ENCODE measurements at regions not wholly inside any gene's neighbourhood (a gene's known extent, or its start where the extent isn't known, plus 50 kb on each side); places are given as distances from the start of the nearest gene placed in this dataset.

DNA sequence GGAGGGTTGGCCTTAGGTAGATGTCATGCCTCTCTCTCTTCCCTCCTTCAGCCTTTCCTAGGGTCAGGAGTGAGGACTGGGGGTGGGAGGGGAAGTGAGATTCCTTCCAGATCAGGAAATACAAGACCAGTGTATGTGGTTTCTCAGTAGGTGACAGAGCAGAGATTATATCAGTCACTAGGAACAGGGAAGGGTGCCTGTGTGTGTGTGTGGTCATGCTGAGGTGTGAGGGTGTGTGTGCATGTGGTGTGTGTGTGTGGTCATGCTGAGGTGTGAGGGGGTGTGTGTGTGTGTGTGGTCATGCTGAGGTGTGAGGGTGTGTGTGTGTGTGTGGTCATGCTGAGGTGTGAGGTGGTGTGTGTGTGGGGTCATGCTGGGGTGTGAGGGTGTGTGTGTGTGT is 259.8 kb downstream of the LOXHD1 start:
- H3K23me2 ChIP-seq (ENCODE audit: low read depth, low read length), result peaks cover 8% of the 10 kb centered on the region; the same call in 1 of the 2 replicates
- H3K18ac ChIP-seq (ENCODE audit: extremely low read depth, low read length), result no peak overlapping the region
- POLR2A ChIA-PET (ENCODE audit: partially characterized antibody), result no interaction called here
- CTCF ChIA-PET (ENCODE audit: partially characterized antibody), result interaction anchor here (1.1 to 7.3 kb wide), 4 partner anchors 10 to 115 kb away, joined by 3 to 150 read pairs (median 38); no protein-coding TSS in a partner anchor
- no peak overlapping the region for H3K56ac ChIP-seq (replicated peaks; ENCODE audit: insufficient read length, low read depth, low read length)
- no peak overlapping the region for H3K4ac ChIP-seq (replicated peaks; ENCODE audit: insufficient read length, low read depth, low read length)
- no peak overlapping the region for H4K8ac ChIP-seq (ENCODE audit: extremely low read depth, insufficient read depth, low read length)
- no peak overlapping the region for H3K4me3 ChIP-seq (ENCODE audit: extremely low read depth in 1 of 4, insufficient read depth in 2 of 4, low read depth in 3 of 4, low read length in 4 of 4)
- no peaks in the 10 kb centered on the region for H3K79me2 ChIP-seq (ENCODE audit: control insufficient read depth in 1 of 2, insufficient read depth in 2 of 2, low read length in 2 of 2)
- H2BK15ac ChIP-seq (ENCODE audit: low read length), result no peak overlapping the region
- no peak overlapping the region for H3K23ac ChIP-seq (ENCODE audit: insufficient read length)
- H2BK5ac ChIP-seq (ENCODE audit: low read depth, low read length), result no peak overlapping the region
- DNase-seq (ENCODE audit: low read depth in 1 of 2, low spot score in 2 of 2) (no peak), FAIRE-seq (no peak)
- no peaks in the 10 kb centered on the region; a peak in 1 of 7 replicates for H3K4me1 ChIP-seq (replicated peaks in 1 of 4; ENCODE audit: control insufficient read depth in 3 of 4, insufficient read depth in 4 of 4, low read length in 3 of 4)
- no peak overlapping the region for H3K4me2 ChIP-seq (ENCODE audit: insufficient read depth in 1 of 2, low read depth in 2 of 2, low read length in 2 of 2)
- H2BK12ac ChIP-seq (ENCODE audit: low read depth, low read length), result peak overlapping the region; percentile 70; the same call in 1 of the 2 replicates
- H3K9ac ChIP-seq (replicated peaks in 1 of 4; ENCODE audit: extremely low read depth in 1 of 4, low read depth in 3 of 4, low read length in 3 of 4), result no peak overlapping the region
- H4K20me1 ChIP-seq (replicated peaks in 1 of 2; ENCODE audit: control insufficient read depth in 1 of 2, insufficient read depth in 2 of 2, low read length in 2 of 2), result peaks cover 0 to 10% of the 10 kb centered on the region in 2 experiments
- H3K14ac ChIP-seq (ENCODE audit: insufficient read length), result no peak overlapping the region
- H2AFZ ChIP-seq (ENCODE audit: low read length), result no peak overlapping the region
- H4K91ac ChIP-seq (replicated peaks; ENCODE audit: insufficient read length, low read length), result no peak overlapping the region
- H2BK120ac ChIP-seq (replicated peaks; ENCODE audit: low read depth, low read length), result no peak overlapping the region
- no peak overlapping the region for H3K27ac ChIP-seq (ENCODE audit: low read depth, low read length)
- H3K27me3 ChIP-seq (replicated peaks in 1 of 4; ENCODE audit: control insufficient read depth in 3 of 4, extremely low read depth in 1 of 4, insufficient read depth in 3 of 4, low read length in 3 of 4), result no peaks in the 10 kb centered on the region; a peak in 2 of 7 replicates
- no peak overlapping the region for H2AK5ac ChIP-seq (ENCODE audit: low read depth, low read length)
- no peaks in the 10 kb centered on the region for H3K36me3 ChIP-seq (ENCODE audit: control insufficient read depth in 2 of 4, insufficient read depth in 4 of 4, low read length in 3 of 4)
- no peak overlapping the region for H4K5ac ChIP-seq (ENCODE audit: insufficient read length, low read depth, low read length)
- no peak overlapping the region for H2BK20ac ChIP-seq (ENCODE audit: low read length)
- TF ChIP-seq JUN (IDR thresholded peaks at IDR 0.05; ENCODE audit: low read depth, low read length), result no peak
- TF ChIP-seq, protein P1, sequence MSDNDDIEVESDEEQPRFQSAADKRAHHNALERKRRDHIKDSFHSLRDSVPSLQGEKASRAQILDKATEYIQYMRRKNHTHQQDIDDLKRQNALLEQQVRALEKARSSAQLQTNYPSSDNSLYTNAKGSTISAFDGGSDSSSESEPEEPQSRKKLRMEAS (IDR thresholded peaks at IDR 0.05), result no peak
- no peak for TF ChIP-seq BRCA1 (IDR thresholded peaks at IDR 0.05; ENCODE audit: low read depth, low read length)
- TF ChIP-seq HDAC2 (IDR thresholded peaks at IDR 0.05; ENCODE audit: borderline replicate concordance in 1 of 2, low read depth in 2 of 2, low read length in 2 of 2), result no peak
- no peak for TF ChIP-seq EZH2 (IDR thresholded peaks at IDR 0.05; ENCODE audit: low read depth, low read length, severe bottlenecking)
- TF ChIP-seq CHD1 (IDR thresholded peaks at IDR 0.05; ENCODE audit: low read depth, low read length), result no peak
- TF ChIP-seq CBX8 (IDR thresholded peaks at IDR 0.05; ENCODE audit: borderline replicate concordance, low read depth, low read length), result no peak
- H3K79me1 ChIP-seq (ENCODE audit: low read depth, low read length), result peaks cover 4% of the 10 kb centered on the region; the same call in 1 of the 2 replicates
- no peaks in the 10 kb centered on the region for H3K9me3 ChIP-seq (ENCODE audit: insufficient read depth in 2 of 2, low read depth in 1 of 2, low read length in 1 of 2)

All from H1 (cell line).